ENCODE measurements at regions not wholly inside any gene's neighbourhood (a gene's known extent, or its start where the extent isn't known, plus 50 kb on each side); places are given as distances from the start of the nearest gene placed in this dataset.

- no peak for DNase-seq
Observed at GRCh38 chr5:113806250-113806649, 292.8 kb downstream of the YTHDC2 start.

DNA sequence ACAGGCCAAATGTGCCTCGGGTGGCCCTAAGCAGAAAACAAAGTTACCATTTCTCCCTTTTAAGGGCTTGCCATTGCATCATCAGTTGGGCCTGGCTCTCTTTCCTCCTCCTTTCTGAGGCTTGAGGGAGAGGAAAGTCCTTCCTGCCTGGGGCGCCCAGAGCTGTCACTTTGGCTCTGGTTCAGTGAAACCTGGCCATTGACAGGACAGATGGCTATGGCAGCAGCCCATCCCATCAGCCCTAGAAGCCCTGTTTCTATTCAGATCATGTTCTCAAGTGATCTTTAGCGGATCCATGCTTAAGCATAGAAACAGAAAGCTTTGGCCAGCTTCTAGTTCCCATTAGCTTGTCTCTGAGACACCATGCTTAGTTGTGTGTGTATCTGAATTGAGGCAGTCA, 293.4 kb downstream of the YTHDC2 start:
- no peak for DNase-seq

DNA sequence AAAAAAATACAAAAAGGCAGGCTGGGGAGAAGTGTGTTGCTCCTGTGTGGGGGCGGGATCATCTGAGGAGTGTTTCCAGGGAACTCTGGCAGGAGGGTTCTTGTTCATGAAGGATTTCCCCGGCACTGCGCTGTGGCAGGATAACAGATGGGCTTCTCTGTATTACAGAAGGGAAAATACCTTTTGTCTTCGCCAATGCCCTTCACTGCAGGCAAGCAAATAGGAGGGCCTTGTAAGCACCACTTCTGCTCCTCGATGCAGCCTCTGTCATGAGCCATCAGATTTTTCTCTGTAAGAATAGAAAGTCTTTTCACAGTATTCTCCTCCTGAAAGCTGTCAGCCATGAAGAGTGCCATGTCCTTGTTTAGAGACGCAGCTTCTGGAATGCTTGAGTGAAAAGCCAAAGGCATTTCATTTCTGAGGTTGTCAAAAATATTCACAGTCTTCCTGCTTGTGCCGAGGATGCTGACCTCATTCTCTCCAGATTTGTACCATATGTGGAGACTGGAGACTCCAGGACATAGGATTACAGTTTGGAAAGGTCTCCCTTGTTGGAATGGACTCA, 294.0 kb downstream of the YTHDC2 start:
- DNase-seq: no peak

DNA sequence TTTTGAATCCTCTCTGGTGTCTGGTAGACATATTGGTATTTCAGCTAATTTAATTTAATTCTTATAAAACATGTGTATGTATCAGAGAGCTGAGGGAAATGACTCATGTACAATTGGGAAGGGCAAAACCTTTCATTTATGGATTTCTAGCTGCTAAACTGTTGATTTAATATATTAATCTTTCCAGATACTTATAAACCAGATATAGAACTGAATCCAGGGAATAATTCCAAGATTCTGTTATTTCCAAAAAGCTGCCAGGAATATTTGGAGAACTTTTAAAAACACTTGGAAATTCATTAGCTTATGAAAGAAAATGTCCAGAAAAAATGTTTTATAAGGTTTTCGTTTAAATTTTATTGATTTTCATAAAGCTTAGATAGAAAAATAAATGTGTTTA, 295.5 kb downstream of the YTHDC2 start:
- no peak for DNase-seq

DNA sequence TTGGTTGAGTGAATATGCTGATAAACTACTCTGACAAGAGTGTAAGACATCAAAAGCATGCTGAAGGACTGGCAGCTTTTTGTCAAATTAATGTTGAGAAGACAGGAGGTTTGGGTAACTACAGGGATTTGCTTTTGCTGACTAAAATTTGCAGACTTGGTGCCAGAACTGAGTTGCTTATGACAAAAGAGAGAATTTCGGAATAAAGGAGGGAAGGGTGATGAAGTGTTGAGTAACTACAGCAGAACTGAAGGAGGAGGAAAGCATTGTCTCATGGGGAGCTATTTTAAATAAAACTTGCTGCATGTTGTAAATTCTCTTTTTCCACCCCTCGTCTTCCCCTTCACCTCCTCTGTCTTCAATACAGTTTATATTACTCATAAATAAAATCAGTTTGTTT, 296.1 kb downstream of the YTHDC2 start:
- DNase-seq: no peak

GRCh38 chr5:113813466-113813865, 300.0 kb downstream of the YTHDC2 start:
- DNase-seq: no peak

DNA sequence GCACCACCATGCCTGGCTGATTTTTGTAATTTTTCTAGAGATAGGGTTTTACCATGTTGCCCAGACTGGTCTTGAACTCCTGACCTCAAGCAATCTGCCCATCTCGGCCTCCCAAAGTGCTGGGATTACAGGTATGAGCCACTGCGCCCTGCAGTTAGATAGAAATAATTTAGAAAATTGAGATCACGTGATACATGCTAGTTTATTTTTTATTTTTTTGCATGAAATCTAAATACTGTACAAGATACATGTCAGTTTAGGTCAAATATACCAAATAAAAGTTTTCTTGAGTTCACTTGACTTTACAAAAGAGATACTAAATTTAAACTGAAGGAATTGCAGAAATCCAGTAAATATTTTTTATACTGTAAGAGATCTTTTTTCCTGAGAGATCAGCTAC, 304.2 kb downstream of the YTHDC2 start:
- DNase-seq: no peak

GRCh38 chr5:113823696-113824095, 310.2 kb downstream of the YTHDC2 start:
- no peak for DNase-seq

GRCh38 chr5:113824307-113824706, 310.8 kb downstream of the YTHDC2 start:
- no peak for DNase-seq

DNA sequence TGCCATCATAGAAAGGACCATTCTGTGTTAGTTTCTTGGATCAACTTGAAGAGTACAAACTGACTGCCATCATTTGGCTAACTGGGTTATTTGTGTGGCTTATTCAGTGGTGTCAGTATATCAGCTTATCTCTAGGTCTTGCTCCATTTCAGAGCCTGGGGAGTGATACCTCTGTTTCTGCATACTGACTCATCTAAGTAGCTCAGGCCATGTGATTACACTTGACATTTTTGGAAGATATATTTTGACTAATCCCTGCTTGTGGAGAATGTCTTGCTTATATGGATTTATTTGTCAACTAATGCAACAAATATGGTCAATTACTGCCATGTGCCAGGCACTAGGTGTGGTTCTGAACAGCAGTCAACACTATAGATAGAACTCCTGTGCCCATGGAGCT, 311.7 kb downstream of the YTHDC2 start:
- no peak for DNase-seq

GRCh38 chr5:113846941-113847340, 333.4 kb downstream of the YTHDC2 start:
- DNase-seq: no peak

DNA sequence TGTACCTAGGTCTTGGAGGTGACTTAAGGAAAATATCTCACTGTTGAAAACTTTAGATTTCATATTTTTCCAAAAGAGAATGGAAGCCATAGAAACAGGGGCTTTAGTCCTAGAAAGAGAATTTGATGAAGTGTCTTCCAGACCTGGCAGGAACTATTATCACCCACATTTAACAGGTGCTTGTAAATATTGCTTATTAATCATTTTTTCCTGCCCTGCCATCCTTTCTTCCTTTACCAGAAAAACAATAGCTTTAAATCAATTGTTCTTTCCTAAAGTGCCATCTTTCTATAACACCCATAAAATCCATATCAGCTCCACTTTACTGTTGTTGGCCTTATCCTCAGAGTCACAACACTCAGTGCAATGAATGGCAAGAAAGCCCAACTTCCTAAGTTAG, 350.9 kb downstream of the YTHDC2 start:
- no peak for DNase-seq

DNA sequence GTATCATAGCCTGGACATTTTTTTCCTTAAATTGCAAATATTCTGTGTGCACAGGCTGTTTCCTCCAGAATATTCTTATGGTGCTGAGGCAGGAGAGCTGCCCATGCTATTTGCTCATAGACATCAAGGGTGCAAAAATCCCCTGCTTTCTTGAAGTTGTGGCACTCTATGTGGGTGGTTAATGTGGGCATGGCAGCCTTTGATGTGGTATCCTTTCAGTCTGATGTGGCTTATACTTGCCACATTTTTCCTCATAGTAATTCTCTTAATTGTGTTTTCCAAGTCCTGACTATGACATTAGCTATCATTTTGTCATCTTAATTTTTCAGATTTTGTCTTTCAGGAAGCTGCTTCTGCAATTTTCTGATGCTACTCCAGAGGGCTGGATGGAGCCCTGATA, 353.3 kb downstream of the YTHDC2 start:
- DNase-seq: no peak

- no peak for DNase-seq
Observed at GRCh38 chr5:113869611-113870010, 356.1 kb downstream of the YTHDC2 start.

GRCh38 chr5:113871972-113872371, 358.5 kb downstream of the YTHDC2 start:
- DNase-seq: no peak

DNA sequence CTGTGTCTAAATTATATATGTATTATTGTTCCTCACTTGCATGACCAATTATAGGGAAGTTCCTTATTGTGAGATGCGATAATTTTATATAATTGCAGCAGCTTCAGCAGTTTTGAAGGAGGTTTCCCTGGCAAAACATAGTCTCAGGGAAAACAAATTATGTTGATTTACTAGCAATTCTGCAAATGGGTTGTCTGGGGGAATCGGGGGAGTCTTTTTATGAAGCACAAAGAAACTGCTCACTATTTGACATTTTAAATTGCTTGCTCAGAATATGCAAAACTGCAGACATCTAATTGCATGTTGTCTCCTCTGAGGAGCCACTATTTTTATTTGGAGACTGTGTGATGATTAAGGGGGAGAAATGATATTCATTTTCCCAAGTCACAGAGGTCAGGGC, 361.6 kb downstream of the YTHDC2 start:
- no peak for DNase-seq

DNA sequence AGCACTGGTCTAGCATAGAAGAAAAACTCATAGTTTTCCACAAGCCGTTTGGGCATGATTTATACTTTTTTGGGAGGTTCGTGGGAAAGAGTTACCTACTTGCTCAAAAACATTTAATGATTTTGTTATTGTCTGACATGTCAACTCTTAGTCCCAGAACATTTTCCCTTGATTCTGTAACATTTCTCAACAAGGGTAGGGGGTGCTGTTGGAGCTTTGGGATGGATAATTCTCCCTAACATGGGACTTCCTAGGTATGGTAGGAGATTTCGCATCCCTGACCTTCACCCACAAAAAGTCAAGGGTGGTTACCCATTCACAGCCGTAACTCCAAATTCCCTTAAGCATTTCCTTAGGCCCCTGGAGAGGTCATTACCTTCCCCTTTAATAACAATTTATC, 378.0 kb downstream of the YTHDC2 start:
- no peak for DNase-seq

DNA sequence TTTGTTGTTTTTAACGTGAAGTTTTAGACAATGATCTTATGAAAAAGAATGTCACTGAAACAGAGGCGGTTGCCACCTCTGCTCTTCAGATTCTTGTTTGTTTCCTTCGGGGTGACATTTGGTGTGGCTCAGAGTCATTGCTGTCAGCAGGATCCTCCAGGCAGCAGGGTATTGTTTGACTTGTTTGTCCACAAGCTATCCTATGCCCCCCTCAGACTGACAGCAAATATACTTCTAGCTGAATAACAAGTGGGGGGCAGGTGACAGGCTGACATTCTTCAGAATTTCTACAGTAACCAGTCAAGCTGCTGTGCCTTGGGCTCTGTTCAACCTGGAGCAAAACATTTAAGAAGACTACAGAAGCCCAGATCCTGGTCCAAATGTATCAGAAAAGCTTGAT, 383.3 kb downstream of the YTHDC2 start:
- DNase-seq: no peak

GRCh38 chr5:113897748-113898147, 384.3 kb downstream of the YTHDC2 start:
- DNase-seq: no peak

DNA sequence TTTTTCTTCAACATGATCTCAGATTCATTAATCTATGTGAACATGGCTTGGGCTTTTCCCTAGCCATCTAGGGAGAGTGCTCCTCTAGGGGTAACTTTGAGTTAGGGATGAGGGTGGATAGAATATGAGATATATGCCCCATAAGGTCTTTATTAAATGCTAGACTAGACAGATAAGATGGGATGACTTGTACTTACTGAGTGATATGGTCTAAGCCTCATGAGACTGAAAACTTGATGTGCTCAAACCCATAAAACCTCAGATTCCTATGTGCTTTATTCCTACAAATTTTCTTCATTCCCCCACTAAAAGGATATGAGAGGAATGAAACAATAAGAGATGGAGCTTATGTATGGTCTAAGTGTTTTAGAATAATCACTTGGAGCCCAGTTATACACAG, 386.6 kb downstream of the YTHDC2 start:
- DNase-seq: no peak

DNA sequence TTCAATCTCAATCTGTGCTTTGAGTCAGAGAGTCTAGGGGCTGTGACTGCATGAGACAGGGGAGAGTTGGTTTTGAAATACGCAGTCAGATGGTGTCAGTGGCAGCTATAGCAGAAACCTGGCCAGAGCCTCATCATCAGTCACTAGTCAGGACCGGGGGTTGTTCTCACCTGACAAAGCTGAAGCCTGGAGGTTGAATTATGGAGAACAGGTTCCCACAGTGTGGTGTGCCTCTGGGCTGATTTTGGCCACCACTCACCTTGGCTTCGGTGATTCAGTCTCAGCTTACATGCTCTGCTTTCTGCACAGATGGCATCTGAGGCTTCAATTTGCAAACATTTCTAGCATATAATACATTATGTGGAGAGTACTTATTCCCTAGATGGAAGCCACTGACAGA, 387.3 kb downstream of the YTHDC2 start:
- no peak for DNase-seq

DNA sequence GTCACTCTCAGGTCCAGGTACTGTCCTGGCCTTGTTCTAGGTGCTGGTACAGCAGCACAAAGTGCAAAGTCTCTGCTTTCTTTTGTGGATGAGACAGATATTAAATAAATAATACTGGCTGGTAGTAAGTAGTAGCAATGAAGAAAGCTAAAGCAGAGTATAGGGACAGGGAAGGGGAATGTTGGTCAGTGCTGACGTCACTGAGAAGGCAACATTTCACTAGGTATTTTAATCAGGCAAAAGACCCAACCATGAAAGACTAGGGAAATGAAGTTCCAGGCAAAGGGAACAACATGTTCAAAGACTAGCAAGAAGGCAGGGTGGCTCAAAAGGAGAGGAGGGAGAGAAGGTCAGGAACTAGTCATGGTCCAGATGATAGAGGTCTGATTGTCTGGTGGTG, 388.2 kb downstream of the YTHDC2 start:
- DNase-seq: no peak

DNA sequence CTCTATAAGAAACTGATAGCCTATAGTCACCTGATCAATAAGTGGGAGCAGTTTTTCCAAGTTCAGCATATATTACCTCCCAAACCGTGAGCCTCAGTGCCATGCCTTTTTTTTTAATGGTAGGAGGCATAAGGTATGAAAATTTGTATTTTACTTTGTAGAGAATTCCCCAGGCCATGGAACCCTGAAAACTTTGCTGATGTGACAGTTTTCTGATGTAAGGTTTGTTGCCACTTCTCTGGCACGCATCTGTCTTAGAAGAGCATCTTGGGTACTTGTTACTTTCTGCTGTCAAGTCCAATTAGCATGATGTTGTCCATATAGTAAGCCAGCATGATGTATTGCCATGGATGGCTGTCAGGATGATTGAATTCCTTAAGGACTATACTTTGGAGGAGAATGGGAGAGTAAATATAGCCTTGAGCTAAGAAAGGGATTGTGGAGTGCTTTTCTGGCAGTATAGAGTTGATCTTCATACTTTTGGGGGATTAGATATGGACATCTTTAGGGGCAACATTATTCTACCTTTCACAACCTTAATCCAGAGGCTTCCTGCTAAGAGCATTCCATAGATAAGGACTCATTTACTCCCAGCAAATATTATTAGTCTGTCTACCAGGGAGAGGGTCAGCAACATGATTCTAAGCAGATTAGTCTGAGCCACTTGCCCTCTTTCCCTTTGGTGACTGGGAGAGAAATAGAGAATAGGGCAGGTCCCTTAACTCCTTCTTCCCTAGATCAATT, 389.6 kb downstream of the YTHDC2 start:
- DNase-seq: no peak

DNA sequence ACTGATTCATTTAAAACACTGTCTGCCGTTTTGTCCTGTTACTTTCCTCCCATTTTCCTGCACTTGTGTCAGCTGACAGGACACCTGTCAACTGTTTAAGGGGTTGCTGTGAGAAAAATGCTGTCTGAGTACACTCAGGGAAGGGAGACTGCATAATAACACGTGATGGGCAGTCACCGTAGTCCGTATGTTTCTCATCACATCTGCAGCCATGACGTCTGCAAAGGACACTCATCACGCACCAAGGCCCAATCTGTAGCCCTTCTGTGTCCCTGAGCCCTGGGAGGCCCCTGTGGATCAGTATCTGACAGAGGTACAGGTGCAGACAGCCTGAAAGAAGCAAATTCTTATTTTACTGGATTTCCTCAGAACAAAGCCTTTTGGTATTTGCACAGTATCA, 396.3 kb downstream of the YTHDC2 start:
- DNase-seq: no peak

DNA sequence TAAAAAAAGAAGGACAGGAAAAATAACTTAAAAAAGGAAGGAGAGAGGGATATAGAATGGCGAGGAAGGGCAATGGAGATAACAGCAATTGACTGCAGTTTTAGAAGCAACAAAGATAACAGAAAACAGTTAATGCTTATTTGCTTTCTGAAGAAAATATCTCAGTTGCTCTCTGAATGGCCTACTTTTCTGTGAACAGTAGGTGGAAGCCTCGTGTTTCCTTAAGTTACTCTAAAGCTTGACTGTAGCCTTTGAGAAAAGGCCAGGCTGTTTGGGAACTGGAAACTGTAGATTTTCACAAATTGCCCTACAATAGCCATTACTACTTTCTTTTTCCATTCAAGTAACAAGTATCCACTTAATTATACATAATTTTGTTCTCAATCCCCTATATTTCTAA, 404.5 kb downstream of the YTHDC2 start:
- DNase-seq: no peak
